ENCODE measurements at regions not wholly inside any gene's neighbourhood (a gene's known extent, or its start where the extent isn't known, plus 50 kb on each side); places are given as distances from the start of the nearest gene placed in this dataset.

- Histone ChIP-seq H3K36me3 (ENCODE audit: control insufficient read depth, insufficient read depth, low read length) (no peaks in the 10 kb centered on the region), H3K9me3 (ENCODE audit: control insufficient read depth, insufficient read depth, low read depth, low read length) (no peaks in the 10 kb centered on the region), H3K4me1 (ENCODE audit: control insufficient read depth, insufficient read depth, low read length) (no peaks in the 10 kb centered on the region), H3K27me3 (ENCODE audit: control insufficient read depth, insufficient read depth, low read length) (no peaks in the 10 kb centered on the region), H3K4me3 (ENCODE audit: low read depth in 2 of 2, low read length in 2 of 2) (no peak overlapping the region), H3K27ac (ENCODE audit: low read length) (no peak overlapping the region)
- BruUV-seq (replicated peaks), result no TSS peak
- in situ Hi-C loops (cut with HindIII; ENCODE audit: low pct_unique_long_range_greater_than_20kb, low sequenced_read_pairs), result no loop called here
- ChIA-PET POLR2A (no interaction called here), CTCF (no interaction called here)
- DNase-seq (ENCODE audit: low read depth, low spot score) (no peak), ATAC-seq (no peak)
- intact Hi-C loops (cut with micrococcal nuclease; ENCODE audit: unreplicated experiment), result no loop called here
- TF ChIP-seq REST (IDR thresholded peaks at IDR 0.05; ENCODE audit: insufficient read depth in 1 of 2, low read depth in 2 of 2, low read length in 1 of 2) (no peak), POLR2AphosphoS5 (IDR thresholded peaks at IDR 0.05; ENCODE audit: low read depth, low read length) (no peak), TCF7L2 (IDR thresholded peaks at IDR 0.05; ENCODE audit: low read depth, low read length) (no peak), CTCF (IDR thresholded peaks at IDR 0.05) (no peak), SIN3A (IDR thresholded peaks at IDR 0.05; ENCODE audit: borderline replicate concordance, insufficient read depth, low read depth, low read length) (no peak)
Measured at GRCh38 chr2:180061085-180061484, 54.0 kb upstream of the CWC22 start.

- H3K9me3 ChIP-seq (ENCODE audit: control insufficient read depth, insufficient read depth, low read depth, low read length), result no peaks in the 10 kb centered on the region
- intact Hi-C loops (cut with micrococcal nuclease; ENCODE audit: unreplicated experiment) (no loop called here), in situ Hi-C loops (cut with HindIII; ENCODE audit: low pct_unique_long_range_greater_than_20kb, low sequenced_read_pairs) (no loop called here)
- POLR2A ChIA-PET, result no interaction called here
- ATAC-seq, result no peak
- H3K4me3 ChIP-seq (ENCODE audit: low read depth in 2 of 2, low read length in 2 of 2), result no peak overlapping the region
- CTCF ChIA-PET, result no interaction called here
- no peaks in the 10 kb centered on the region for H3K4me1 ChIP-seq (ENCODE audit: control insufficient read depth, insufficient read depth, low read length)
- DNase-seq (ENCODE audit: low read depth, low spot score), result no peak
- H3K27me3 ChIP-seq (ENCODE audit: control insufficient read depth, insufficient read depth, low read length), result no peaks in the 10 kb centered on the region
- BruUV-seq (replicated peaks), result no TSS peak
- no peak overlapping the region for H3K27ac ChIP-seq (ENCODE audit: low read length)
- TF ChIP-seq POLR2AphosphoS5 (IDR thresholded peaks at IDR 0.05; ENCODE audit: low read depth, low read length) (no peak), CTCF (IDR thresholded peaks at IDR 0.05) (no peak), REST (IDR thresholded peaks at IDR 0.05; ENCODE audit: insufficient read depth in 1 of 2, low read depth in 2 of 2, low read length in 1 of 2) (no peak), TCF7L2 (IDR thresholded peaks at IDR 0.05; ENCODE audit: low read depth, low read length) (no peak), SIN3A (IDR thresholded peaks at IDR 0.05; ENCODE audit: borderline replicate concordance, insufficient read depth, low read depth, low read length) (no peak)
- H3K36me3 ChIP-seq (ENCODE audit: control insufficient read depth, insufficient read depth, low read length), result no peaks in the 10 kb centered on the region
Measured at GRCh38 chr2:180058993-180059392, 51.9 kb upstream of the CWC22 start.
